ENCODE measurements at regions not wholly inside any gene's neighbourhood (a gene's known extent, or its start where the extent isn't known, plus 50 kb on each side); places are given as distances from the start of the nearest gene placed in this dataset.
"Not testable (repeated sequence)": the region's sequence is repeated elsewhere in the genome, so short reads cannot be mapped to it uniquely, and the experiment has no call there.

GRCh38 chr20:12954254-12954653, 54.5 kb upstream of the SPTLC3 start:
- H2BK5ac ChIP-seq (ENCODE audit: low read depth, low read length); CTCF ChIA-PET (ENCODE audit: partially characterized antibody); H2BK12ac ChIP-seq (ENCODE audit: low read depth, low read length); H3K27me3 ChIP-seq (replicated peaks in 1 of 4; ENCODE audit: control insufficient read depth in 3 of 4, extremely low read depth in 1 of 4, insufficient read depth in 3 of 4, low read length in 3 of 4); H4K5ac ChIP-seq (ENCODE audit: insufficient read length, low read depth, low read length); H3K79me1 ChIP-seq (ENCODE audit: low read depth, low read length); H3K14ac ChIP-seq (ENCODE audit: insufficient read length); H3K4ac ChIP-seq (replicated peaks; ENCODE audit: insufficient read length, low read depth, low read length); H4K20me1 ChIP-seq (replicated peaks in 1 of 2; ENCODE audit: control insufficient read depth in 1 of 2, insufficient read depth in 2 of 2, low read length in 2 of 2); H2BK120ac ChIP-seq (replicated peaks; ENCODE audit: low read depth, low read length); H2AFZ ChIP-seq (ENCODE audit: low read length); H3K36me3 ChIP-seq (ENCODE audit: control insufficient read depth in 2 of 4, insufficient read depth in 4 of 4, low read length in 3 of 4); H3K79me2 ChIP-seq (ENCODE audit: control insufficient read depth in 1 of 2, insufficient read depth in 2 of 2, low read length in 2 of 2); H3K18ac ChIP-seq (ENCODE audit: extremely low read depth, low read length); DNase-seq (ENCODE audit: low read depth in 1 of 2, low spot score in 2 of 2); POLR2A ChIA-PET (ENCODE audit: partially characterized antibody); H4K8ac ChIP-seq (ENCODE audit: extremely low read depth, insufficient read depth, low read length); H3K27ac ChIP-seq (ENCODE audit: low read depth, low read length); H3K9ac ChIP-seq (replicated peaks in 1 of 4; ENCODE audit: extremely low read depth in 1 of 4, low read depth in 3 of 4, low read length in 3 of 4); H2BK20ac ChIP-seq (ENCODE audit: low read length); H3K23me2 ChIP-seq (ENCODE audit: low read depth, low read length); H2AK5ac ChIP-seq (ENCODE audit: low read depth, low read length); H3K4me2 ChIP-seq (ENCODE audit: insufficient read depth in 1 of 2, low read depth in 2 of 2, low read length in 2 of 2); H3K56ac ChIP-seq (replicated peaks; ENCODE audit: insufficient read length, low read depth, low read length); FAIRE-seq; H3K9me3 ChIP-seq (ENCODE audit: insufficient read depth in 2 of 2, low read depth in 1 of 2, low read length in 1 of 2); H3K4me3 ChIP-seq (ENCODE audit: extremely low read depth in 1 of 4, insufficient read depth in 2 of 4, low read depth in 3 of 4, low read length in 4 of 4); H2BK15ac ChIP-seq (ENCODE audit: low read length); H3K4me1 ChIP-seq (replicated peaks in 1 of 4; ENCODE audit: control insufficient read depth in 3 of 4, insufficient read depth in 4 of 4, low read length in 3 of 4); H3K23ac ChIP-seq (ENCODE audit: insufficient read length); H4K91ac ChIP-seq (replicated peaks; ENCODE audit: insufficient read length, low read length): not testable (repeated sequence)

Data from H1 (cell line).